ENCODE measurements at regions not wholly inside any gene's neighbourhood (a gene's known extent, or its start where the extent isn't known, plus 50 kb on each side); places are given as distances from the start of the nearest gene placed in this dataset.

GRCh38 chrX:63475200-63475599 is 124.1 kb upstream of the SPIN4 start:
- H3K4me3 ChIP-seq (ENCODE audit: low read depth, low read length): no peak overlapping the region
- no peak for DNase-seq (ENCODE audit: low read depth)
- TF ChIP-seq, protein P1, sequence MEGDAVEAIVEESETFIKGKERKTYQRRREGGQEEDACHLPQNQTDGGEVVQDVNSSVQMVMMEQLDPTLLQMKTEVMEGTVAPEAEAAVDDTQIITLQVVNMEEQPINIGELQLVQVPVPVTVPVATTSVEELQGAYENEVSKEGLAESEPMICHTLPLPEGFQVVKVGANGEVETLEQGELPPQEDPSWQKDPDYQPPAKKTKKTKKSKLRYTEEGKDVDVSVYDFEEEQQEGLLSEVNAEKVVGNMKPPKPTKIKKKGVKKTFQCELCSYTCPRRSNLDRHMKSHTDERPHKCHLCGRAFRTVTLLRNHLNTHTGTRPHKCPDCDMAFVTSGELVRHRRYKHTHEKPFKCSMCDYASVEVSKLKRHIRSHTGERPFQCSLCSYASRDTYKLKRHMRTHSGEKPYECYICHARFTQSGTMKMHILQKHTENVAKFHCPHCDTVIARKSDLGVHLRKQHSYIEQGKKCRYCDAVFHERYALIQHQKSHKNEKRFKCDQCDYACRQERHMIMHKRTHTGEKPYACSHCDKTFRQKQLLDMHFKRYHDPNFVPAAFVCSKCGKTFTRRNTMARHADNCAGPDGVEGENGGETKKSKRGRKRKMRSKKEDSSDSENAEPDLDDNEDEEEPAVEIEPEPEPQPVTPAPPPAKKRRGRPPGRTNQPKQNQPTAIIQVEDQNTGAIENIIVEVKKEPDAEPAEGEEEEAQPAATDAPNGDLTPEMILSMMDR (IDR thresholded peaks at IDR 0.05; ENCODE audit: low read depth, low read length, missing control alignments): no peak

DNA sequence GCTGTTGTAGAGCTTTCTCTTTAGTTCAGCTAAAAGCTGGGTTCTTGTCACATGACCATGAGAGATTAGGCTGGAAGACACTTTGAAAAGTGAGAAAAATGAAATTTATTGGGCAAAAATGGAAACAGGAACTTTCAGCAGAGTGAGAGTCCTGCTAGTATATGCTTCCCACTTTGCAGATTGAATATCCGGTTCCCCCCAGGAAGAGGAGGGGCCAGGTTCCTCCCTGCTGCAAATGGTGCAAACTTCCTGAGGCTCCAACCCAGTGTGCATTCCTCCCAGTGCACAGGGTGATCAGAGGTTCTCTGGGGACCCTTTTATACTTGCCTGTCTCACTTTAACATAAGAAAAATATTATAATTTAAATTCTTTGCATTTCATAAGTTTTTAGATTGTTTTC is 119.9 kb upstream of the SPIN4 start:
- no peak overlapping the region for H3K4me3 ChIP-seq (ENCODE audit: low read depth, low read length)
- DNase-seq (ENCODE audit: low read depth): no peak
- TF ChIP-seq, protein P1 (IDR thresholded peaks at IDR 0.05; ENCODE audit: low read depth, low read length, missing control alignments): no peak

GRCh38 chrX:63470506-63470905 is 119.4 kb upstream of the SPIN4 start:
- no peak overlapping the region for H3K4me3 ChIP-seq (ENCODE audit: low read depth, low read length)
- no peak for DNase-seq (ENCODE audit: low read depth)
- TF ChIP-seq, protein P1 (IDR thresholded peaks at IDR 0.05; ENCODE audit: low read depth, low read length, missing control alignments): no peak

DNA sequence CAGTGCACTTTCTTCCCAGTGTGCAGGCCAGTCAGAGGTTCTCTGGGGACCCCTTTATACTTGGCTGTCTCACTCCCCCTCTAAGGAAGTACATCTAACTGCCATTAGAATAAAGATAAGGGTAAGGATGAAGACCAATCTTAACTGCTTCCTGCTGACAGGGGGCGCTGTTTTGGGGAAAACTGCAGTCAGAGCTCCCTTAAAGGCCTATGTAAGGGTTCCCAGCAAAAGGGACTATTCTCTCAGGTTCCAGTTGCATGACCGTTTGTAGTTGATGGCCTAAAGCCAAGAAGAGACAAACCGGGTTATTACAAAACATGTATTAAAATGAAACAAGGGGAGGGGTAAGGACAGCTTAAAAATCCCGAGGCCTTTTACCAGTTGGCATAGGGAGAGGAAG is 115.6 kb upstream of the SPIN4 start:
- DNase-seq (ENCODE audit: low read depth): no peak
- no peak overlapping the region for H3K4me3 ChIP-seq (ENCODE audit: low read depth, low read length)
- TF ChIP-seq, protein P1 (IDR thresholded peaks at IDR 0.05; ENCODE audit: low read depth, low read length, missing control alignments): peak; percentile 8

- TF ChIP-seq, protein P1 (IDR thresholded peaks at IDR 0.05; ENCODE audit: low read depth, low read length, missing control alignments): no peak
- H3K4me3 ChIP-seq (ENCODE audit: low read depth, low read length): no peak overlapping the region
- no peak for DNase-seq (ENCODE audit: low read depth)
These were observed 107.8 kb upstream of the SPIN4 start for GRCh38 chrX:63458981-63459380.

DNA sequence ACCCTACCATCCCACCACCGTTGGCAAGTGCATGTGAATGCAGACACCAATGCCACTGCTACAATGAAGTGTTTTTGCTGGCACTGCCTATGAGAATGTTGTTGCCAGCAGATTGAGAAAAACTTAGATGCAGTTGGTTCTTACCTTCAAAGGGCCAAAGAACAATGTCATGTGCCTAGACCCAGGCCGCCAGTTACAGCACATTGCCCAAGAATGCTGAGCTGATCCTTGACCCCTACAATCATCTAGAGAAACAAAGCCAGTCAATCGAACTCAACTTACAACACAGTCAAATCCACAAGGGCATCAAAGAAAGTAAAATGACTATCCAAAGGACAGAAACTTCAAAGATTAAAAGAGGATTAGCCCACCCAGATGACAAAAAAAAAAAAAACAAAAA is 102.4 kb upstream of the SPIN4 start:
- TF ChIP-seq, protein P1 (IDR thresholded peaks at IDR 0.05; ENCODE audit: low read depth, low read length, missing control alignments): no peak
- no peak for DNase-seq (ENCODE audit: low read depth)
- no peak overlapping the region for H3K4me3 ChIP-seq (ENCODE audit: low read depth, low read length)

DNA sequence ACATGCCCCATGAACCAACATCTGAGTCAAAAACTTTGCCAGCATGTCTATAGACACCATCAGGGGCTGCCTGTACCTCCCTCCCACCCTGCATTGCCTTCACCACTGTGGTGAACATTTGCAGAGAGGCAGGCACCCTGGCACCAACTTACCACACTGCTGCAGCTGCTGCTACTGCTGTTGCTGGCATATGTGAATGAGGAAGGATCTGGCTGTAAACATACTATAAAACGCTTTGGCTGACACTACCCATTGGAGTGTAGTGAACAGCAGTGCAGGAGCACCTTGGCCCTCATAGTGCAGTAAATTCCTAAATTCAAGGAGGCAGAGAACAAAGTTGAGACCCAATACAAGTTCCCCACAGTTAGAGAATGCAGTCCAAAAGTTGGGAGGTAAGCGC is 90.6 kb upstream of the SPIN4 start:
- TF ChIP-seq, protein P1 (IDR thresholded peaks at IDR 0.05; ENCODE audit: low read depth, low read length, missing control alignments): no peak
- no peak overlapping the region for H3K4me3 ChIP-seq (ENCODE audit: low read depth, low read length)
- no peak for DNase-seq (ENCODE audit: low read depth)
